ENCODE measurements at regions not wholly inside any gene's neighbourhood (a gene's known extent, or its start where the extent isn't known, plus 50 kb on each side); places are given as distances from the start of the nearest gene placed in this dataset.

GRCh38 chr2:238796223-238796885 is 51.5 kb upstream of the TWIST2 start:
- DNase-seq, result no peak

GRCh38 chr2:238797537-238797936 is 50.3 kb upstream of the TWIST2 start:
- DNase-seq, result no peak
